Psoas muscle (tissue), 7 donors: ENCODE measurements at regions not wholly inside any gene's neighbourhood (a gene's known extent, or its start where the extent isn't known, plus 50 kb on each side); places are given as distances from the start of the nearest gene placed in this dataset.

ENCODE experiments used
- ATAC-seq, 4 donors: fragments of 200-7000 bp; cut with Tn5 transposase; one replicate each; pipeline ENCODE4 v1.9.1; 2020; ENCODE audit warnings: moderate library complexity in 3 of 4, mild to moderate bottlenecking in 2 of 4
- DNase-seq, 2 donors: peaks; one replicate each; pipeline ENCODE4 v3.0.0-alpha.2; 2020
- H3K27ac ChIP-seq: fragments of 200-600 bp; one replicate; pipeline ENCODE4 v1.8.0; 2022
- H3K27me3 ChIP-seq, 3 donors: fragments of 200-600 bp in 1 of 3; one replicate each; pipeline versions ENCODE4 v1.6.1 to v1.8.0; 2013 to 2022; ENCODE audit warnings: low read length in 2 of 3, mild to moderate bottlenecking in 2 of 3, moderate library complexity in 1 of 3; ENCODE audit not compliant: insufficient read depth in 3 of 3
- H3K36me3 ChIP-seq, 2 donors: fragments of 200-600 bp in 1 of 2; one replicate each; pipeline versions ENCODE4 v1.6.1 to v1.8.0; 2013 to 2022; ENCODE audit warnings: low read depth in 1 of 2, mild to moderate bottlenecking in 1 of 2, moderate library complexity in 1 of 2; ENCODE audit not compliant: insufficient read depth in 1 of 2
- H3K4me1 ChIP-seq: fragments of 200-600 bp; one replicate; pipeline ENCODE4 v1.8.0; 2022
- H3K4me3 ChIP-seq: fragments of 200-600 bp; one replicate; pipeline ENCODE4 v1.8.0; 2022; ENCODE audit warnings: mild to moderate bottlenecking
- H3K9me3 ChIP-seq: fragments of 200-600 bp; one replicate; pipeline ENCODE4 v1.8.0; 2022
- CTCF ChIP-seq: fragments of 200-600 bp; IDR thresholded peaks from one replicate; pipeline ENCODE4 v1.8.0; 2022; ENCODE audit warnings: antibody characterized with exemption
- WGBS, 3 donors: extraction: QIAGEN DNeasy Blood & Tissue Kit; methylation state at CpG; one replicate each; pipeline versions ENCODE4 v1.1.6 to v1.1.7; 2013; 5-methylcytosine and 5-hydroxymethylcytosine counted together
- intact Hi-C, 2 donors: fragments of 100-400 bp; cut with DNase I; formaldehyde crosslinking; loops; one replicate each; pipeline versions ENCODE4 v1.11.0 to v1.14.2; 2022
- donor health status: healthy with polysubstance abuse.
- donor health status: DM: no; HTN: no; CAD: no; lungs with moderate emphysema.
- donor health status: Bipolar disorder and iron deficiency.
- donor health status: healthy.
- donor health status: DM: yes; HTN: yes; CAD: no.
- donor health status: DM: no; HTN: no; CAD: no.
- donor health status: DM: yes; HTN: yes; CAD: no.

GRCh38 chr3:5324780-5325179 lies 137.3 kb downstream of the EDEM1 start:
- H3K4me1 ChIP-seq = no peaks in the 10 kb centered on the region
- H3K36me3 ChIP-seq = no peaks in the 10 kb centered on the region
- 40 to 43% (median 42%) methylated on average over 4 of the region's 4 CpGs for WGBS, 3 donors
- DNase-seq (no peak), ATAC-seq (no peak)
- H3K27me3 ChIP-seq = no peaks in the 10 kb centered on the region
- no peaks in the 10 kb centered on the region for H3K9me3 ChIP-seq
- no peak overlapping the region for H3K27ac ChIP-seq
- no peak for TF ChIP-seq CTCF
- intact Hi-C loops = no loop called here
- no peak overlapping the region for H3K4me3 ChIP-seq

- Histone ChIP-seq H3K9me3 (no peaks in the 10 kb centered on the region), H3K36me3 (no peaks in the 10 kb centered on the region)
These were observed 142.8 kb downstream of the EDEM1 start for GRCh38 chr3:5330152-5330810.

GRCh38 chr3:5331567-5332269 lies 144.2 kb downstream of the EDEM1 start:
- Histone ChIP-seq H3K27me3 (no peaks in the 10 kb centered on the region), H3K9me3 (no peaks in the 10 kb centered on the region), H3K27ac (no peak overlapping the region), H3K4me3 (no peak overlapping the region), H3K36me3 (no peaks in the 10 kb centered on the region), H3K4me1 (no peaks in the 10 kb centered on the region)
- TF ChIP-seq CTCF = no peak
- intact Hi-C loops = no loop called here
- WGBS, 3 donors = 76 to 79% (median 79%) methylated on average over 3 of the region's 3 CpGs
- ATAC-seq (no peak), DNase-seq (no peak)

More at GRCh38 chr3:5330152-5330810, 142.8 kb downstream of the EDEM1 start:
- Histone ChIP-seq H3K27ac (no peak overlapping the region), H3K4me1 (no peaks in the 10 kb centered on the region), H3K27me3 (no peaks in the 10 kb centered on the region), H3K4me3 (no peak overlapping the region)
- DNase-seq (no peak), ATAC-seq (no peak)
- 82 to 84% (median 83%) methylated on average over 9 of the region's 9 CpGs for WGBS, 3 donors
- no peak for TF ChIP-seq CTCF
- intact Hi-C loops = no loop called here

GRCh38 chr3:5332270-5332956 lies 144.9 kb downstream of the EDEM1 start:
- no peak overlapping the region for H3K4me3 ChIP-seq
- no peak overlapping the region for H3K27ac ChIP-seq
- intact Hi-C loops = no loop called here
- H3K4me1 ChIP-seq = no peaks in the 10 kb centered on the region
- DNase-seq (no peak), ATAC-seq (no peak)
- 52 to 58% (median 52%) methylated on average over 3 of the region's 3 CpGs for WGBS, 3 donors
- H3K27me3 ChIP-seq = no peaks in the 10 kb centered on the region
- no peaks in the 10 kb centered on the region for H3K9me3 ChIP-seq
- TF ChIP-seq CTCF = no peak
- no peaks in the 10 kb centered on the region for H3K36me3 ChIP-seq
